HEK293 (cell line): ENCODE measurements at regions not wholly inside any gene's neighbourhood (a gene's known extent, or its start where the extent isn't known, plus 50 kb on each side); places are given as distances from the start of the nearest gene placed in this dataset.

ENCODE experiments used
- GLIS1 ChIP-seq: fragments of 450-650 bp; formaldehyde crosslinking; IDR thresholded peaks from 2 replicates; pipeline ENCODE4 v1.5.1; 2016; ENCODE audit warnings: missing biosample characterization, missing genetic modification characterization
- HOXA7 ChIP-seq: sonication (generic); formaldehyde crosslinking; IDR thresholded peaks from 2 replicates; pipeline ENCODE4 v1.8.1; 2022; ENCODE audit warnings: missing genetic modification reagents, borderline replicate concordance
- IKZF3 ChIP-seq: fragments of 450-650 bp; IDR thresholded peaks from 2 replicates; pipeline ENCODE4 v1.5.0; 2018; ENCODE audit warnings: missing biosample characterization, mild to moderate bottlenecking, missing genetic modification characterization, moderate library complexity
- KLF1 ChIP-seq: fragments of 450-650 bp; formaldehyde crosslinking; IDR thresholded peaks from 2 replicates; pipeline ENCODE4 v1.5.1; 2016; ENCODE audit warnings: missing biosample characterization, missing genetic modification characterization
- OSR2 ChIP-seq: fragments of 450-650 bp; formaldehyde crosslinking; IDR thresholded peaks from 2 replicates; pipeline ENCODE4 v1.5.1; 2016; ENCODE audit warnings: missing biosample characterization, missing genetic modification characterization
- PATZ1 ChIP-seq: fragments of 450-650 bp; formaldehyde crosslinking; IDR thresholded peaks from 2 replicates; pipeline ENCODE4 v1.5.1; 2016; ENCODE audit warnings: missing biosample characterization, missing genetic modification characterization
- PRDM10 ChIP-seq: fragments of 450-650 bp; formaldehyde crosslinking; IDR thresholded peaks from 2 replicates; pipeline ENCODE4 v1.5.1; 2016; ENCODE audit warnings: missing biosample characterization, missing genetic modification characterization
- SALL2 ChIP-seq: fragments of 450-650 bp; formaldehyde crosslinking; IDR thresholded peaks from 2 replicates; pipeline ENCODE4 v1.5.0; 2017; ENCODE audit warnings: missing biosample characterization, mild to moderate bottlenecking, missing genetic modification characterization, borderline replicate concordance
- ZBTB11 ChIP-seq: fragments of 450-650 bp; formaldehyde crosslinking; conservative IDR thresholded peaks from 2 replicates; pipeline ENCODE4 v1.5.1; 2016; ENCODE audit warnings: low read depth, missing biosample characterization, missing genetic modification characterization
- ZBTB20 ChIP-seq: fragments of 450-650 bp; formaldehyde crosslinking; IDR thresholded peaks from 2 replicates; pipeline ENCODE4 v1.5.1; 2016; ENCODE audit warnings: missing biosample characterization, missing genetic modification characterization
- ZEB2 ChIP-seq: fragments of 450-650 bp; formaldehyde crosslinking; IDR thresholded peaks from 2 replicates; pipeline ENCODE4 v1.5.1; 2016; ENCODE audit warnings: missing biosample characterization, missing genetic modification characterization
- ZFP69B ChIP-seq: fragments of 450-650 bp; formaldehyde crosslinking; IDR thresholded peaks from 2 replicates; pipeline ENCODE4 v1.5.1; 2016; ENCODE audit warnings: missing biosample characterization, missing genetic modification characterization
- ZNF10 ChIP-seq: fragments of 450-650 bp; formaldehyde crosslinking; IDR thresholded peaks from 2 replicates; pipeline ENCODE4 v1.5.1; 2017; ENCODE audit warnings: missing biosample characterization, missing genetic modification characterization
- ZNF175 ChIP-seq: fragments of 450-650 bp; formaldehyde crosslinking; IDR thresholded peaks from 2 replicates; pipeline ENCODE4 v1.5.1; 2016; ENCODE audit warnings: missing biosample characterization, missing genetic modification characterization
- ZNF26 ChIP-seq: fragments of 450-650 bp; formaldehyde crosslinking; IDR thresholded peaks from 2 replicates; pipeline ENCODE4 v1.5.1; 2016; ENCODE audit warnings: missing biosample characterization, missing genetic modification characterization
- ZNF335 ChIP-seq: fragments of 450-650 bp; formaldehyde crosslinking; conservative IDR thresholded peaks from 2 replicates; pipeline ENCODE4 v1.5.1; 2016; ENCODE audit warnings: missing biosample characterization, missing genetic modification characterization
- ZNF398 ChIP-seq: fragments of 450-650 bp; formaldehyde crosslinking; IDR thresholded peaks from 2 replicates; pipeline ENCODE4 v1.5.1; 2017; ENCODE audit warnings: missing biosample characterization, missing genetic modification characterization
- ZNF423 ChIP-seq: fragments of 450-650 bp; formaldehyde crosslinking; IDR thresholded peaks from 2 replicates; pipeline ENCODE4 v1.5.1; 2016; ENCODE audit warnings: missing biosample characterization, missing genetic modification characterization
- ZNF48 ChIP-seq: fragments of 450-650 bp; formaldehyde crosslinking; IDR thresholded peaks from 2 replicates; pipeline ENCODE4 v1.5.1; 2016; ENCODE audit warnings: missing biosample characterization, missing genetic modification characterization
- ZNF488 ChIP-seq: fragments of 450-650 bp; formaldehyde crosslinking; IDR thresholded peaks from 2 replicates; pipeline ENCODE4 v1.5.1; 2016; ENCODE audit warnings: missing biosample characterization, missing genetic modification characterization
- ZNF501 ChIP-seq: fragments of 450-650 bp; formaldehyde crosslinking; IDR thresholded peaks from 2 replicates; pipeline ENCODE4 v1.5.1; 2016; ENCODE audit warnings: missing biosample characterization, missing genetic modification characterization
- ZNF639 ChIP-seq: fragments of 450-650 bp; formaldehyde crosslinking; IDR thresholded peaks from 2 replicates; pipeline ENCODE4 v1.5.1; 2016; ENCODE audit warnings: missing biosample characterization, missing genetic modification characterization
- ZNF660 ChIP-seq: fragments of 450-650 bp; IDR thresholded peaks from 2 replicates; pipeline ENCODE4 v1.5.1; 2018; ENCODE audit warnings: missing biosample characterization, mild to moderate bottlenecking, missing genetic modification characterization
- ZNF785 ChIP-seq: fragments of 450-650 bp; formaldehyde crosslinking; IDR thresholded peaks from 2 replicates; pipeline ENCODE4 v1.5.1; 2016; ENCODE audit warnings: missing biosample characterization, missing genetic modification characterization
- ZSCAN30 ChIP-seq: fragments of 450-650 bp; IDR thresholded peaks from 2 replicates; pipeline ENCODE4 v1.5.1; 2018; ENCODE audit warnings: missing biosample characterization, mild to moderate bottlenecking, missing genetic modification characterization, moderate library complexity

- TF ChIP-seq PRDM10 (tag by site-specific recombination) (peak; percentile 55), IKZF3 (tag by site-specific recombination) (0 out of 2 replicates have a peak, but pooled peaks have one; percentile 44), PATZ1 (peak; percentile 82), HOXA7 (CRISPR knock-in tag) (no peak), ZNF398 (0 out of 2 replicates have a peak, but pooled peaks have one; percentile 32), ZNF785 (tag by site-specific recombination) (no peak), ZNF10 (tag by site-specific recombination) (no peak), ZNF660 (tag by site-specific recombination) (peak; percentile 12; the same call in 1 of the 2 replicates), ZNF488 (tag by site-specific recombination) (no peak), ZEB2 (tag by site-specific recombination) (peak; percentile 53; the same call in 1 of the 2 replicates), ZNF501 (tag by site-specific recombination) (peak; percentile 43; the same call in 1 of the 2 replicates), ZNF423 (0 out of 2 replicates have a peak, but pooled peaks have one; percentile 17), KLF1 (peak; percentile 68), ZBTB20 (tag by site-specific recombination) (peak; percentile 75), ZNF639 (tag by site-specific recombination) (no peak), ZBTB11 (tag by site-specific recombination) (no peak), ZNF48 (tag by site-specific recombination) (no peak), SALL2 (tag by site-specific recombination) (no peak), OSR2 (tag by site-specific recombination) (peak; percentile 74), GLIS1 (tag by site-specific recombination) (peak; percentile 99), ZNF175 (tag by site-specific recombination) (no peak), ZFP69B (tag by site-specific recombination) (peak; percentile 82; the same call in 1 of the 2 replicates), ZNF26 (tag by site-specific recombination) (no peak), ZNF335 (tag by site-specific recombination) (peak; percentile 72), ZSCAN30 (tag by site-specific recombination) (peak; percentile 32; the same call in 1 of the 2 replicates)
Observed at GRCh38 chr7:50962962-50963374, 180.3 kb upstream of the GRB10 start (continued).
